HG02840 (cell line): ENCODE measurements at regions not wholly inside any gene's neighbourhood (a gene's known extent, or its start where the extent isn't known, plus 50 kb on each side); places are given as distances from the start of the nearest gene placed in this dataset.
A peak's percentile ranks its signal among the peaks of the same experiment; 100 is the strongest.
"Not testable (repeated sequence)": the region's sequence is repeated elsewhere in the genome, so short reads cannot be mapped to it uniquely, and the experiment has no call there.

Experiments used
- ATAC-seq: cut with Tn5 transposase; IDR thresholded peaks from one replicate; pipeline ENCODE4 v1.9.1; 2021; ENCODE audit warnings: mild to moderate bottlenecking, moderate library complexity, moderate number of reproducible peaks; ENCODE audit not compliant: unreplicated experiment, low FRiP score

GRCh38 chr7:106713452-106713851, 52.5 kb upstream of the CCDC71L start:
- ATAC-seq, result not testable (repeated sequence)

GRCh38 chr7:106714590-106715442, 53.9 kb upstream of the CCDC71L start:
- not testable (repeated sequence) for ATAC-seq

- no peak for ATAC-seq
These were observed 54.8 kb upstream of the CCDC71L start for GRCh38 chr7:106715730-106716129.

GRCh38 chr7:106717254-106717954, 56.4 kb upstream of the CCDC71L start:
- ATAC-seq, result no peak

- ATAC-seq, result peak; percentile 73
These were observed 57.3 kb upstream of the CCDC71L start for GRCh38 chr7:106717955-106718871.

GRCh38 chr7:106720641-106721040, 59.7 kb upstream of the CCDC71L start:
- no peak for ATAC-seq

- no peak for ATAC-seq
These were observed 61.1 kb upstream of the CCDC71L start for GRCh38 chr7:106721816-106722785.

GRCh38 chr7:106723398-106723797, 62.4 kb upstream of the CCDC71L start:
- no peak for ATAC-seq

GRCh38 chr7:106729720-106730385, 68.9 kb upstream of the CCDC71L start:
- no peak for ATAC-seq

GRCh38 chr7:106731187-106731586, 70.2 kb upstream of the CCDC71L start:
- peak; percentile 73 for ATAC-seq

GRCh38 chr7:106731646-106732444, 70.9 kb upstream of the CCDC71L start:
- ATAC-seq, result no peak

- ATAC-seq, result no peak
These were observed 74.7 kb upstream of the CCDC71L start for GRCh38 chr7:106735637-106736036.

- no peak for ATAC-seq
These were observed 75.2 kb upstream of the CCDC71L start for GRCh38 chr7:106736123-106736507.

- peak; percentile 71 for ATAC-seq
These were observed 75.7 kb upstream of the CCDC71L start for GRCh38 chr7:106736508-106737201.

GRCh38 chr7:106737202-106737562, 76.2 kb upstream of the CCDC71L start:
- ATAC-seq, result no peak

GRCh38 chr7:106740806-106741205, 79.8 kb upstream of the CCDC71L start:
- ATAC-seq, result no peak

- ATAC-seq, result no peak
These were observed 83.7 kb upstream of the CCDC71L start for GRCh38 chr7:106744563-106745091.
